Esophagus muscularis mucosa (tissue), 4 donors: ENCODE measurements at regions not wholly inside any gene's neighbourhood (a gene's known extent, or its start where the extent isn't known, plus 50 kb on each side); places are given as distances from the start of the nearest gene placed in this dataset.

Source experiments
- DNase-seq: peaks from one replicate; pipeline ENCODE4 v3.0.0-alpha.2; 2017; ENCODE audit errors: extremely low spot score
- H3K27ac ChIP-seq, 4 donors: fragments of 200-600 bp; sonication (generic); replicated peaks in 1 of 4; 1 replicate in 3 of 4; 2 replicates in 1 of 4; pipeline ENCODE4 v1.5.1; 2016 to 2019; ENCODE audit warnings: mild to moderate bottlenecking in 1 of 4
- H3K27me3 ChIP-seq, 4 donors: fragments of 200-600 bp; sonication (generic); one replicate each; pipeline versions ENCODE4 v1.5.1 to v1.6.0; 2016 to 2019
- H3K36me3 ChIP-seq, 4 donors: fragments of 200-600 bp; sonication (generic); one replicate each; pipeline ENCODE4 v1.5.1; 2016 to 2019
- H3K4me1 ChIP-seq, 4 donors: fragments of 200-600 bp; sonication (generic); one replicate each; pipeline ENCODE4 v1.5.1; 2016 to 2019
- H3K4me3 ChIP-seq, 4 donors: fragments of 200-600 bp; sonication (generic); 1 replicate in 2 of 4; 2 replicates in 2 of 4; pipeline ENCODE4 v1.5.1; 2016 to 2019; ENCODE audit warnings: mild to moderate bottlenecking in 4 of 4, moderate library complexity in 1 of 4
- H3K9me3 ChIP-seq, 4 donors: fragments of 200-600 bp; sonication (generic); 1 replicate in 3 of 4; 2 replicates in 1 of 4; pipeline ENCODE4 v1.5.1; 2016 to 2019
- CTCF ChIP-seq, 3 experiments: fragments of 200-600 bp in 2 of 3; fragments of 450-650 bp in 1 of 3; sonication (generic) in 2 of 3; IDR thresholded peaks; one replicate each; pipeline ENCODE4 v1.5.1; 2017 to 2019; ENCODE audit warnings: antibody characterized with exemption in 3 of 3, mild to moderate bottlenecking in 2 of 3, moderate library complexity in 1 of 3
- EP300 ChIP-seq: sonication (generic); formaldehyde crosslinking; IDR thresholded peaks from one replicate; pipeline ENCODE4 v1.6.1; 2017; ENCODE audit warnings: antibody characterized with exemption
- POLR2A ChIP-seq: fragments of 450-650 bp; IDR thresholded peaks from one replicate; pipeline ENCODE4 v1.6.1; 2017; ENCODE audit warnings: antibody characterized with exemption, moderate library complexity, mild to moderate bottlenecking, low read depth
- POLR2AphosphoS5 ChIP-seq, 2 donors: sonication (generic); formaldehyde crosslinking; IDR thresholded peaks; one replicate each; pipeline ENCODE4 v1.6.1; 2017; ENCODE audit warnings: antibody characterized with exemption in 2 of 2
- WGBS: methylation state at CpG from one replicate; pipeline ENCODE4 v1.1.5; 2018; 5-methylcytosine and 5-hydroxymethylcytosine counted together
- intact Hi-C: fragments of 100-400 bp; cut with DNase I; formaldehyde crosslinking; loops from one replicate; pipeline ENCODE4 v1.15.1; 2023

- Histone ChIP-seq H3K27me3 (no peaks in the 10 kb centered on the region), H3K4me1 (peaks cover 4 to 20% (median 17%) of the 10 kb centered on the region in 4 donors), H3K4me3 (no peak overlapping the region), H3K27ac (no peak overlapping the region), H3K9me3 (no peaks in the 10 kb centered on the region), H3K36me3 (no peaks in the 10 kb centered on the region)
- 91% methylated on average over 4 of the region's 4 CpGs for WGBS
- no peak for DNase-seq
- intact Hi-C loops, result no loop called here
- no peak for TF ChIP-seq EP300
- TF ChIP-seq POLR2A, result no peak
- no peak for TF ChIP-seq CTCF (IDR thresholded peaks at IDR 0.05)
- no peak for TF ChIP-seq POLR2AphosphoS5 (IDR thresholded peaks at IDR 0.05)
Measured at GRCh38 chr2:147479358-147479757, 365.5 kb upstream of the ACVR2A start.

GRCh38 chr2:147473075-147473474, 371.8 kb upstream of the ACVR2A start:
- no peaks in the 10 kb centered on the region for H3K9me3 ChIP-seq
- H3K36me3 ChIP-seq, result no peaks in the 10 kb centered on the region
- H3K27ac ChIP-seq, result no peak overlapping the region
- no peak for DNase-seq
- H3K4me1 ChIP-seq, result no peaks in the 10 kb centered on the region
- TF ChIP-seq CTCF (IDR thresholded peaks at IDR 0.05), result no peak
- no peak for TF ChIP-seq POLR2A
- no peak for TF ChIP-seq EP300
- H3K4me3 ChIP-seq, result no peak overlapping the region
- H3K27me3 ChIP-seq, result no peaks in the 10 kb centered on the region
- intact Hi-C loops, result no loop called here

GRCh38 chr2:147471126-147471525, 373.7 kb upstream of the ACVR2A start:
- intact Hi-C loops, result no loop called here

GRCh38 chr2:147469471-147469870, 375.4 kb upstream of the ACVR2A start:
- no peak for DNase-seq
- 75% methylated on average over 2 of the region's 2 CpGs for WGBS
- H3K27me3 ChIP-seq, result no peaks in the 10 kb centered on the region
- no peaks in the 10 kb centered on the region for H3K36me3 ChIP-seq
- H3K9me3 ChIP-seq, result no peaks in the 10 kb centered on the region
- H3K4me1 ChIP-seq, result no peaks in the 10 kb centered on the region
- intact Hi-C loops, result no loop called here
- TF ChIP-seq EP300, result no peak
- no peak for TF ChIP-seq POLR2AphosphoS5 (IDR thresholded peaks at IDR 0.05)
- TF ChIP-seq POLR2A, result no peak
- TF ChIP-seq CTCF (IDR thresholded peaks at IDR 0.05), result no peak
- no peak overlapping the region for H3K4me3 ChIP-seq
- no peak overlapping the region for H3K27ac ChIP-seq

More at GRCh38 chr2:147471126-147471525, 373.7 kb upstream of the ACVR2A start:
- no peak for DNase-seq
- WGBS, result 77% methylated on average over 1 of the region's 1 CpG
- no peaks in the 10 kb centered on the region for H3K9me3 ChIP-seq
- H3K4me1 ChIP-seq, result no peaks in the 10 kb centered on the region
- H3K36me3 ChIP-seq, result no peaks in the 10 kb centered on the region
- TF ChIP-seq POLR2AphosphoS5 (IDR thresholded peaks at IDR 0.05), result no peak
- TF ChIP-seq EP300, result no peak
- no peak for TF ChIP-seq POLR2A
- TF ChIP-seq CTCF (IDR thresholded peaks at IDR 0.05), result no peak
- no peaks in the 10 kb centered on the region for H3K27me3 ChIP-seq
- H3K4me3 ChIP-seq, result no peak overlapping the region
- H3K27ac ChIP-seq, result no peak overlapping the region

GRCh38 chr2:147468963-147469362, 375.9 kb upstream of the ACVR2A start:
- TF ChIP-seq POLR2A (no peak), EP300 (no peak), POLR2AphosphoS5 (IDR thresholded peaks at IDR 0.05) (no peak), CTCF (IDR thresholded peaks at IDR 0.05) (no peak)
- WGBS, result 90% methylated on average over 5 of the region's 5 CpGs
- intact Hi-C loops, result no loop called here
- Histone ChIP-seq H3K27ac (no peak overlapping the region), H3K4me3 (no peak overlapping the region), H3K9me3 (no peaks in the 10 kb centered on the region), H3K27me3 (no peaks in the 10 kb centered on the region), H3K4me1 (no peaks in the 10 kb centered on the region), H3K36me3 (no peaks in the 10 kb centered on the region)
- no peak for DNase-seq
